BLaER1 (cell line): ENCODE measurements at regions not wholly inside any gene's neighbourhood (a gene's known extent, or its start where the extent isn't known, plus 50 kb on each side); places are given as distances from the start of the nearest gene placed in this dataset.
"Not testable (repeated sequence)": the region's sequence is repeated elsewhere in the genome, so short reads cannot be mapped to it uniquely, and the experiment has no call there.

Experiments used
- H3K27ac ChIP-seq: shearing (Covaris generic); formaldehyde crosslinking; 2 replicates; pipeline ENCODE4 v1.8.1; 2022
- H3K27me3 ChIP-seq: shearing (Covaris generic); formaldehyde crosslinking; 2 replicates; pipeline ENCODE4 v1.8.1; 2022
- H3K36me3 ChIP-seq: shearing (Covaris generic); formaldehyde crosslinking; 2 replicates; pipeline ENCODE4 v1.8.1; 2022
- H3K4me1 ChIP-seq: shearing (Covaris generic); formaldehyde crosslinking; 2 replicates; pipeline ENCODE4 v1.8.1; 2022
- H3K4me2 ChIP-seq: shearing (Covaris generic); formaldehyde crosslinking; 2 replicates; pipeline ENCODE4 v1.8.1; 2022
- H3K4me3 ChIP-seq: shearing (Covaris generic); formaldehyde crosslinking; 2 replicates; pipeline ENCODE4 v1.8.1; 2022
- H3K9ac ChIP-seq: shearing (Covaris generic); formaldehyde crosslinking; 2 replicates; pipeline ENCODE4 v1.8.1; 2022
- H3K9me3 ChIP-seq: shearing (Covaris generic); formaldehyde crosslinking; 2 replicates; pipeline ENCODE4 v1.8.1; 2022
- H4K20me1 ChIP-seq: shearing (Covaris generic); formaldehyde crosslinking; 2 replicates; pipeline ENCODE4 v1.8.1; 2022
- Cebpa-rat ChIP-seq: shearing (Covaris generic); IDR thresholded peaks from 2 replicates; pipeline ENCODE4 v1.8.1; 2022

DNA sequence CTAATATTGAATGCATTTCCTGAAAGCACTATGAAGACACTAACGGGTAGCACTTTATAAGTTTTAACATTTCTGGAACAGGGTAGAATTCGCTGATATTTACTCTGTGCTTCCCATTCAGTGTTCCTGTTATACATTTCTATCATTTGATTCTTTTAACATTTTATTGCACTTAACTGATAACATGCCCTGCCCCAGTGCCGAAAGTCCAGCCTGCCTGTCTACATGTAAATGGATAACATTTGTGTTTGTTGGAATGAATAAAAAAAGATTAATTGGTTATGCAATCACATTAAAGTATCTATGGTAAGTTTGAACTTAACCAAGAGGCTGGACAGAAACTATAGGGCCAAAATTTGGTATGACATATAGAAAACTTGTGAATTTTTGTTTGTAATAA is 790.5 kb upstream of the TPTE start:
- no peak for TF ChIP-seq Cebpa-rat
- no peak overlapping the region for H3K4me2 ChIP-seq
- no peak overlapping the region for H3K27ac ChIP-seq
- H3K9me3 ChIP-seq, result peaks cover 8% of the 10 kb centered on the region
- no peaks in the 10 kb centered on the region for H3K4me1 ChIP-seq
- no peaks in the 10 kb centered on the region for H4K20me1 ChIP-seq
- no peak overlapping the region for H3K4me3 ChIP-seq
- no peak overlapping the region for H3K9ac ChIP-seq
- no peaks in the 10 kb centered on the region for H3K36me3 ChIP-seq
- H3K27me3 ChIP-seq, result no peaks in the 10 kb centered on the region

DNA sequence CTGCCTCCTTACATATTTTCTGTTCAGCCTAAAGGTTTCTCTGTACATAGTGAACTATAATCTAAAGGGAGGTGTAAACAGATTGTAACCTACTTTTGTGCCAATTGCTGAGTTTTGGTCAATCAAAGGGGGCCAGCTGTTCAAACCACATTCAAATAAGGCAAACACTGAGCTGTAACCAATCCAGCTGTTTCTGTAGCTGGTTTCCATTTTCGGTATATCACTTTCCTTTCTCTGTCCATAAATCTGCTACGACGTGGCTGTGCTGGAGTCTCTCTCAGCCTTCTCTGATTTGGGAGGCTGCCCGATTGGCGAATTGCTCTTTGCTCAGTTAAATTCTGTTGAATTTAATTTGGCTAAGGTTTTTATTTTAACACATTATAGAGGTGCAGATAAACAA is 790.1 kb upstream of the TPTE start:
- not testable (repeated sequence) for H3K9ac ChIP-seq, H3K36me3 ChIP-seq, H3K4me3 ChIP-seq, H3K4me2 ChIP-seq, H3K27ac ChIP-seq, H3K27me3 ChIP-seq, H3K4me1 ChIP-seq, H4K20me1 ChIP-seq
- peaks cover 13% of the 10 kb centered on the region for H3K9me3 ChIP-seq

DNA sequence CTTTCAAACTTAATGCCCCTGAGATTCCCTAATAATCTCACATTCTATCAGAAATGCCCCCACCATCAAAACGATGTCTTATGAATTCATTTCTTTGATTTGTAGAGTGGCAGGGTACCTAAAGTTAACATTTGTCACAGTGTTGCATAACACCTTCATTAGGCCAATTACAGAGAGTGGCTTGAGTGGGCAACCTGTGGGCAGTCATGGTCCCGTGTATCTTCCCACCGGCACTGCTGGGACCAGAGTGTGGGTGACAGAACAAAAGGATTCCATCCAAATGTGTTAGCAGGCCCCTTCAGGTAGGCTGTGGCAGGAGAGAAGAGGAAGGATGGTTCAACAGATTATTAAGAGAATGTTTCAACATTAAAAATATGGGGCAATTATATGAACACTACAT is 788.8 kb upstream of the TPTE start:
- H3K9ac ChIP-seq, H3K27ac ChIP-seq, H3K4me1 ChIP-seq, H3K36me3 ChIP-seq, H3K4me2 ChIP-seq, H3K4me3 ChIP-seq, H4K20me1 ChIP-seq, H3K27me3 ChIP-seq: not testable (repeated sequence)
- peaks cover 20% of the 10 kb centered on the region for H3K9me3 ChIP-seq

DNA sequence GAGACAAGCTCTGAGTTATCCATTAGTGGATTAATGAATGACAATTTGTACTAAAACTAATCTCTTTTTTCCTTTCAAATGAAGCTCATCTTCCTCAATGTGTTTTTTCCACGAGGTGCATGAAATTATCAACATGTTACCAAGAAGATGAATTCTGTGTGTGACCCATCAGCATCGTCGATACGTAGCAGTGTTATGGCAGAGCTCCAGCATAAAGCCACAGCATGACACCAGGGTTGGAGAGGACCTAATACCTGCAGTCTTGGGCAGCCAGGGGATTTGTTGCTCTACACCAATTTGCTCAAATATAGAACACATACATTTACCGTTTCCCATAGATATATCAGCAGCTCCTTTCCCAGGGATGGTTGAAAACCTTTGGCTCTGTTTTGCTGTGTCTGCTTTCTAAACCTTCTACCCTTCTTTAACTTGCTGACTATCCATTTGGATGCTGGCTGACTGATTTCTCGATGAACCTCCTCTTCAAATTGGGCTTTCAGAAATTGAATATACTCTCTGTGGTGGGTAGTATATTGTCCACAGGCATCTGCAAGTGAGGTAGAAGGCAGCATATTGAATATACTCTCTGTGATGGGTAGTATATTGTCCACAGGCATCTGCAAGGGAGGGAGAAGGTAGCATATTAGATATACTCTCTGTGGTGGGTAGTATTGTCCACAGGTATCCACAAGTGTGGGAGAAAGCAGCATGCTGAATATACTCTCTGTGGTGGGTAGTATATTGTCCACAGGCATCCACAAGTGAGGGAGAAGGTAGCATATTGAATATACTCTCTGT is 787.4 kb upstream of the TPTE start:
- not testable (repeated sequence) for H3K27me3 ChIP-seq, H3K9ac ChIP-seq, H3K4me2 ChIP-seq, H3K4me1 ChIP-seq, H4K20me1 ChIP-seq, H3K4me3 ChIP-seq, H3K36me3 ChIP-seq, H3K27ac ChIP-seq
- H3K9me3 ChIP-seq, result peaks cover 20% of the 10 kb centered on the region

DNA sequence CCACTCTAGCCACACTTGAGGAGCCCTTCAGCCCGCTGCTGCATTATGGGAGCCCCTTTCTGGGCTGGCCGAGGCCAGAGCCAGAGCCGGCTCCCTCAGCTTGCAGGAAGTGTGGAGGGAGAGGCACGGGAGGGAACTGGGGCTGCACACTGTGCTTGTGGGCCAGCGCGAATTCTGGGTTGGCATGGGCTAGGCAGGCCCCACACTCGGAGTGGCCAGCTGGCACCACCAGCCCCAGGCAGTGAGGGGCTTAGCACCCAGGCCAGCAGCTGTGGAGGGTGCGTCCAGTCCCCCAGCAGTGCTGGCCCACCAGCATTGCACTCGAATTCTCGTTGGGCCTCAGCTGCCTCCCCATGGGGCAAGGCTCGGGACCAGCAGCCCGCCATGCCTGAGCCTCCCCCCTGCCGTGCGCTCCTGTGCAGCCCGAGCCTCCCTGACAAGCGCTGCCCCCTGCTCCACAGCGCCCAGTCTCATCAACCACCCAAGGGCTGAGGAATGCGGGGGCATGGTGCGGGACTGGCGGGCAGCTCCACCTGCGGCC is 785.9 kb upstream of the TPTE start:
- H3K27me3 ChIP-seq, result no peaks in the 10 kb centered on the region
- no peaks in the 10 kb centered on the region for H4K20me1 ChIP-seq
- H3K36me3 ChIP-seq, result no peaks in the 10 kb centered on the region
- no peak overlapping the region for H3K4me2 ChIP-seq
- H3K9me3 ChIP-seq, result peaks cover 20% of the 10 kb centered on the region
- no peak overlapping the region for H3K9ac ChIP-seq
- H3K27ac ChIP-seq, result no peak overlapping the region
- H3K4me3 ChIP-seq, result no peak overlapping the region
- H3K4me1 ChIP-seq, result no peaks in the 10 kb centered on the region
- TF ChIP-seq Cebpa-rat, result no peak

DNA sequence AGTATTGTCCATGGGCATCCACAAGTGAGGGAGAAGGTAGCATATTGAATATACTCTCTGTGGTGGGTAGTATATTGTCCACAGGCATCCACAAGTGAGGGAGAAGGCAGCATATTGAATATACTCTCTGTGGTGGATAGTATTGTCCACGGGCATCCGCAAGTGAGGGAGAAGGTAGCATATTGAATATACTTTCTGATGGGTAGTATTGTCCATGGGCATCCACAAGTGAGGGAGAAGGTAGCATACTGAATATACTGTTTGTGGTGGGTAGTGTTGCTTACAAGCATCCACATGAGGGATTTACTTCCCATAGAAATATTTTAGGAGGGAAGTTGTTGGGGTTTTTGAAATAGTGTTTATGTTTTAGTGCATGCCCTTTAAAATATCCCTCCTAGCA is 784.1 kb upstream of the TPTE start:
- not testable (repeated sequence) for H4K20me1 ChIP-seq, H3K36me3 ChIP-seq, H3K9ac ChIP-seq, H3K4me3 ChIP-seq, H3K27me3 ChIP-seq, H3K27ac ChIP-seq, H3K4me2 ChIP-seq, H3K4me1 ChIP-seq
- peaks cover 20% of the 10 kb centered on the region for H3K9me3 ChIP-seq

DNA sequence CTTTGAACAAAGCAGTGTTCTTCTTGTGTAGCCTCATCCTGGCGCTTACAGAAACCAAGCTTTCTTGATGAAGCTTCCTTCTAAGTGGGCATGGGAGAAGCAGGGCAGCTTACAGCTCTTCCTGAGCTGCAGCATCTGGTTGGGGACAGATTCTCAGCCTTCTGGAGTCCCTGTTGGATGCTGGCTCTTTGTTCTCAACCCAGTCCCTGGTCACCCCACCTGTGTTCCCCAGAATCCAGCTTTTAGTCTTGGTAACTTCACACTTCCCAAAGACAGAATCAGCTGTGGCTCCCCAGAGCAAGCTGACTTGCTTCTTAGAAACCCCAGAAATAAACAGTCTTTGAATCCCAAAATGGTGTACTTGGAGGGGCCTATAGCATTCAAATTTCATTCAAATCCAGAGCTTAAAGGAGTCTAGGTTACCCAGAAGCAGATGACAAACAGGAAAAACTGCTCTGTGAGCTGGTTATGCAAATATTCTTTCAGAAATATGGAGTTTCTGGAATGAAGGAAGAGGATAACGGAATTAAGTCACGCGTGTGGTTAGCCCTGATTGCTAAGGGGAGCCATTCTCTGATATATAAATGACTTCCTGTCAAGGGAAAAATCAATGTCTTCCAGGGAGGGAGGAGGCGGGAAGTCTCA is 783.4 kb upstream of the TPTE start:
- H3K4me2 ChIP-seq, H3K4me1 ChIP-seq, H3K27ac ChIP-seq, H4K20me1 ChIP-seq, H3K36me3 ChIP-seq, H3K4me3 ChIP-seq, H3K27me3 ChIP-seq, H3K9ac ChIP-seq: not testable (repeated sequence)
- H3K9me3 ChIP-seq, result peaks cover 20% of the 10 kb centered on the region

DNA sequence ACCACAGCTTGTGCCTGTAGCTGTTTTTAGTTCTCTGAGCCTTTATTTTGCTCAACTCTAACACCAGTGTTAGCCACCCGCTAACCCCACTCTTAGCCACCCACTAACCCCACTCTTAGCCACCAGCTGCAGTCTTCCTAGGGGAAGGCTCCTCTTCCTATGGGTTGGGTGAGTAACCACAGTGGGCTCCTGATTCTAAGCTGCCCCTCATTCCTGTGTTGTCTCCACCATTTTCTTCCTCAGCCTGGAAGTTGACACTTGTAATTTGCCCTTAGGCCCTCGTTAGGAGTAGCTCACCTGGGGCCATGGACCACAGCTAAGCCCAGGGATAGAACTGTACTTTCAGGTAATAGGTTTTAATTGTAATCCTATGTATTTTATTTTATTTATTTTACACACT is 782.9 kb upstream of the TPTE start:
- Histone ChIP-seq H3K4me3 (no peak overlapping the region), H4K20me1 (no peaks in the 10 kb centered on the region)

DNA sequence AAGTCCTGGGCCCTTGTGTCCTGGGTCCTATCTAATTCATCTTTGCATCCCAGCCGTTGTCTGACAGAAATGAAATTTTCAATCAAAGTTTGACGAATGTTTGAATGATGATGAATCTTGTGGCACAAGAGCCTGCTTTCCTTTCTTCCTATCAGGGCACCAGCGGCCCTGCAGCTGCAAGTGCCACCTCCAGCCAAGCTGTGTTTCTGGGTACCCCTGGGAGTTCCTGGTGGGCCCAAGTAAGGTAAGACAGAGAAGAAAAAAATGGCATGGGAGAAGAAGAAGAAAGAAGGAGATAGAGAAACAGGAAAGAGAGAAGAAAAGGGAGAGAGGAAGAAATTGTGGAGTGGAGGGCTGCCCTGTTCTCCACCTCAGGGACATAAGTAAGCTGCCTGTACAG is 782.1 kb upstream of the TPTE start:
- no peak for TF ChIP-seq Cebpa-rat
- Histone ChIP-seq H4K20me1 (no peaks in the 10 kb centered on the region), H3K4me3 (no peak overlapping the region), H3K9ac (no peak overlapping the region), H3K27me3 (no peaks in the 10 kb centered on the region), H3K27ac (no peak overlapping the region), H3K36me3 (no peaks in the 10 kb centered on the region), H3K4me1 (no peaks in the 10 kb centered on the region), H3K4me2 (no peak overlapping the region), H3K9me3 (peaks cover 20% of the 10 kb centered on the region)

More for the DNA sequence above, 782.9 kb upstream of the TPTE start:
- H3K9ac ChIP-seq, result no peak overlapping the region
- peaks cover 20% of the 10 kb centered on the region for H3K9me3 ChIP-seq
- no peaks in the 10 kb centered on the region for H3K27me3 ChIP-seq
- no peak for TF ChIP-seq Cebpa-rat
- no peak overlapping the region for H3K27ac ChIP-seq
- no peaks in the 10 kb centered on the region for H3K4me1 ChIP-seq
- no peaks in the 10 kb centered on the region for H3K36me3 ChIP-seq
- H3K4me2 ChIP-seq, result no peak overlapping the region

DNA sequence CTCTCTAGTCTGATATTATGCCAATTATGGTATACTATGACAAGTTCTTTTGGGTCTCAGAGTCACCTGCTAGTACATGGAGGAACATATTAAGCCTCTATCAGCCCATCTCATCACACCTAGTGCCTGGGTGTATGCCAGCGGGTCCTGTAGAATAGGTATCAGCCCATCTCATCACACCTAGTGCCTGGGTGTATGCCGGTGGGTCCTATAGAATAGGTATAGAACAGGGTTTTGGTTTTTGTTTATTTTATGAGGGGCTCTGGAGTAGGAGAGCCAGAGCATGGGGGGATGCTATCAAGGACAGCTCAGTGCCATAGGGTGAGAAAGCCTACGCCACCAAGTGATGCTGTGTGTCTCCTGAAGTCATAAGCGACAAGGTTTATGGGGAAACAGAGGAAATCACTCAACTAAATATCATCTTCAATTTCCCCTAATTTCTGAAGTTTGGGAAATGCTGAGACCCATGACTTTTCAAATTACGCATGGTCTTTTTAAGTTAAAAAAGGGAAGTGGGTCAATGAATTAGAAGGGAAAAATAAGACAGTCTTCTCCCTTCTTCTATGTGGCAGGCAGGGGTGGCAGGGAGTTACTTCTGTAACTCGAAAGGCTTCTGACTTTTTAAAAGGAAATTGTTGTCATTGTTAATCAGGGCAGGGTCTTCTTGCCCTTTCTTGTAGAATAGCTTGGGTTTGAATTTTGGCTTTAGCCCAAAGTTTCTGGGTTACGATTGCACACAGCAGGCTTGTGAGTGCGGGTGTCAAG is 781.0 kb upstream of the TPTE start:
- not testable (repeated sequence) for H3K4me3 ChIP-seq, H3K4me1 ChIP-seq, H3K27ac ChIP-seq, H3K9ac ChIP-seq, H3K27me3 ChIP-seq, H4K20me1 ChIP-seq, H3K36me3 ChIP-seq, H3K4me2 ChIP-seq
- peaks cover 16% of the 10 kb centered on the region for H3K9me3 ChIP-seq

DNA sequence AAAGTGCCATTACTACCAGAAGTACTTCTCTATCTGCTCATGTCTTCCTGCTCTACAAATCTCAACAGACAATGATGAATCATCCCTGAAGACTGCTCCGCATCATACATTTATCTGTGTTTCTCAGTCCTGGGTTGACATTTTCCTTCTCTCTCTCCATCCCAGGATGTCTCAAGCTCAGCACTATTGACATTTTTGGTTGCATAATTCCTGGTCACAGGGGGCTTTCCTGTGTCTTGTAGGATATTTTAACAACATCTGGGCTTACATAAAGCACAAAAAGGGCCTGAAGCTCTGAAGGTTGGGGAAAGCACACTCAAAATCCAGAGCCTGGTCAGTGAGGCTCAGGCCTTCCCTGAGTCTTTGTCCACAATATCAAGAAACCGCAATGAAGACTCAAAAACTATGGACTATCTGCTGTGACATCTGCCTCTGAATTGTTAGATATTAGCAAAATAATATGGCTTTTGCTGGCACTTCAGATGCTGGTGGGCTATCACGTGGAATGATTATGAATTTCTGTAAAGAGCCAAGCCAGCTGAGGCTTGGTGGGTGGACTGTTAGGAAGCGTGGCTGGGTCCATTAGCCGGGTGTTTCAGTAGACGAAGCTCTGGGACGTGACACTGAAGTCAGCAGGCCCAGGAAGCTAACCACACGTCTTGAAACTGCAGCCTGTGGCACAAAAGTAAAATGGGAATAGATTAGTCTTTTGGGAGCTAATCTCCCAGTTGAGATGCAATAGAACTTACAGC is 780.2 kb upstream of the TPTE start:
- not testable (repeated sequence) for H3K9me3 ChIP-seq, H3K4me2 ChIP-seq, H3K9ac ChIP-seq, H3K36me3 ChIP-seq, H3K4me3 ChIP-seq, H3K27ac ChIP-seq, H4K20me1 ChIP-seq, H3K27me3 ChIP-seq
- H3K4me1 ChIP-seq, result peaks cover 17% of the 10 kb centered on the region

DNA sequence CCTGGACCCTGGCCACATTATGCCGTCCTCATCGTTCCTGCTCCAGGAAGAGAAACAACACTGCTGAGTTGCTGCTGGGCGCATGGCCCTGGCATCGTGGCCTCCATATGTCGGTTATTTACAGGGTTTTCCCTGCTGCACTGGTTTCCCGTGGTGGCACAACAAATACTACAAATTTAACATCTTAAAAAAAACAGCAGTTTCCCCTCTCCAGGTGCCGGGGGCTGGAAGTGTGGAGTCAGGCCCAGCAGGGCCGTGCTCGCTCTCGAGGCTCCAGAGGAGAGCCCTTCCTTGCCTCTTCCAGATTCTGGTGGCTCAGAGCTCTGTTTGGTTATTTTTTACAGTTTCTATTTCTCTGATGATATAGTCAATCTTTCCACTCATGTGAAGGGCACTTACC is 777.8 kb upstream of the TPTE start:
- H3K9me3 ChIP-seq, H3K27me3 ChIP-seq, H3K4me2 ChIP-seq, H3K4me3 ChIP-seq, H3K27ac ChIP-seq, H3K9ac ChIP-seq, H4K20me1 ChIP-seq, H3K36me3 ChIP-seq: not testable (repeated sequence)
- H3K4me1 ChIP-seq, result peaks cover 17% of the 10 kb centered on the region

DNA sequence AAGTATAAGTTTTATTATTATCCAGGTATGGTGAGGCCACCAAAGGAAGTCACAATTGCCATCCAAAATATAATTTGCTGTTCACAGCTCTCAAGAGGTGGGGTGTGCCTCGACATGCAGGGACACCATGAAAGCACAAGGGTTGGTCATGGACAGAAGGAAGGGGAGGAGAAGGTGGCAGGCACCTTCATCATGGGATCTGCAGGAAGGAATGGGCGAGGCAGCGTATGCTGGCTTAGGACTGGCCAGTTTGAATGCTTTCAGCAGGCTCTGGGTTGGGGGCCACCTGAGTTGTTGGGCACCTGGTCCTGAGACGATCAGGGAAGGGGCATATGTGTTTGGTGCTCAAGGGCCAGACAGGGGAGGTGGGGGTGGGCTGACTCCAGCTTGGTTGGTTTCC is 777.2 kb upstream of the TPTE start:
- H3K4me2 ChIP-seq, H3K4me3 ChIP-seq, H3K9me3 ChIP-seq, H3K27ac ChIP-seq, H3K27me3 ChIP-seq, H3K9ac ChIP-seq, H3K36me3 ChIP-seq, H4K20me1 ChIP-seq: not testable (repeated sequence)
- H3K4me1 ChIP-seq, result peaks cover 17% of the 10 kb centered on the region
